ENCODE measurements at regions not wholly inside any gene's neighbourhood (a gene's known extent, or its start where the extent isn't known, plus 50 kb on each side); places are given as distances from the start of the nearest gene placed in this dataset.

DNA sequence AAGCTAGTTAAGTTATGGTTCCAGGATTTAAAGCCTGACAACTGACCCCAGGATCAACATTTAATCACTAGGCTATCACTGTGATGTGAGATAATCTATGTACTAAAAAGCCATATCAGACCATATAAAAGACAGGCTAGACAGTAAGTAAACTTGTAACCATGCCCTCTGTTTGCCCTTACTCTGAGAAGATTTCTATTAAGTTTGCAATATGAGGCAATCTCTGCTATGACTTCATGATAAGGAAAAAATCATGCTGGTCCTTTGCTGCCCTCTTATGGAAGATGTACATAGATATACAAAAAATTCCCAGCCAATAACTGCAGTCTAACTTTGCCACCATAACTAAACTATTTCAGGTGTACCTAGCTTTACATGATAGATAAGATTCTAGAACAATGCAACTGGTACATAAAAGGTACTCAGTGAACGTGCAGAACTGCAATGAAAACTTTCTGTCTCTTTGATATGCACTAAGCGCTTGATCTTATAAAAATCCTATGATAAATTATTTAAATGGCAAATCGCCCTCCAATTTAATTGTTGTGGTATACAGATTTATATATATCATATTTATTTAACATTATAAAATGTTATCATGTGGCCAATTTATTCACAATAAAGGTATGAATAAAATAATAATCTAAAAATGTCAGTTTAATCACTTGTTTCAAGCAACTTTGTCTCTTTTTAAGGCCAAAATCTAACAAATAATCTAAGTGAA lies 70.5 kb downstream of the FAM217A start:
- no peak for DNase-seq (ENCODE audit: low read depth)

DNA sequence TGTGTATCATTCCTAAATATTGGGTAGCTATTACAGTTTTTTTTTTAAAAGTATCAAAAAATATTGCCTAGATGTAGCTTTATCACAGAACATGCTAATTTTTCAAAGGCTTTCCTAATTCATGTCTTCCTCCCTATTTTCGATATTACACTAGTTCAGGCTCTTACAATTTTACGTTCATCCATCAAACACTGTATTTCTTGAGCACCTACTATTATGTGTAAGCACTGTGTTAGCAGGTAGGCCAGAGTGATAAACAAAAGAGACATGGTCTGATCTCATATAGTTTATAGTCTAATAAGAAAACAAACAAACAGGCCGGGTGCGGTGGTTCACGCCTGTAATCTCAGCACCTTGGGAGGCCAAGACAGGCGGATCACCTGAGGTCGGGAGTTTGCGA lies 69.5 kb downstream of the FAM217A start:
- DNase-seq (ENCODE audit: low read depth) = no peak

DNA sequence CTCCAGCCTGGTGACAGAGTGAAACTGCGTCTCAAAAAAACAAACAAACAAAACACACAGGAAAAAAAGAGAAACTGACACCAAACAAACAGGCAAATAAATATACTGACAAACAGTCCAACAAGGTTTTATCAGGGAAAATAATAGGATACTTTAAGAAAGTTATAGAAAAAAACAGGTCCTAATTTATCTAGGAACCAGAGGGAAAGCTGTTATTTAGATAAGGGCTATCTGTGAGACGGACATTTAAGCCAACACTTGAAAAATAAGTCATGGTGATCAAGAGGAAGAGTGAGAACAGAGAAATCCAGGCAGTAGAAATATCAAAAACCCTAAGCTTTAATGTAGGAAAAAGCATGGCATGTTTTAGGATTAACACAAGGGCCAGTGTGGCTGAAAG lies 68.9 kb downstream of the FAM217A start:
- no peak for DNase-seq (ENCODE audit: low read depth)

DNA sequence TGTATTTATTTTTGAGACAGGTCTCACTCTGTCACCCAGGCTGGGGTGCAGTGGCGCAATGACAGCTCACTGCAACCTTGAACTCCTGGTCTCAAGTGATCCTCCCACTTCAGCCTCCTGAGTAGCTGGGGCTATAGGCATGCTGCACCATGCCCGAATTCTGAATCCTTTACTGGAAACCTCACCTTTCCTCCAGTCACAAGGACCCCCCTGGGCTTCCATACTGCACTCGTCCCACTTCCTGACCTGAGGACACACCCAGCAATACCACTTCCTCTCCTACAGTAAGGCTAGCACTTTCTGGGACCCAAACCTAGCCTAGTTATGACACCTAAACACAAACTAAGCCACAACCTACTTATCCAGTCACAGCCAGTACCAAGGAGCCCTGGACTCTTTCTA lies 68.2 kb downstream of the FAM217A start:
- no peak for DNase-seq (ENCODE audit: low read depth)

DNA sequence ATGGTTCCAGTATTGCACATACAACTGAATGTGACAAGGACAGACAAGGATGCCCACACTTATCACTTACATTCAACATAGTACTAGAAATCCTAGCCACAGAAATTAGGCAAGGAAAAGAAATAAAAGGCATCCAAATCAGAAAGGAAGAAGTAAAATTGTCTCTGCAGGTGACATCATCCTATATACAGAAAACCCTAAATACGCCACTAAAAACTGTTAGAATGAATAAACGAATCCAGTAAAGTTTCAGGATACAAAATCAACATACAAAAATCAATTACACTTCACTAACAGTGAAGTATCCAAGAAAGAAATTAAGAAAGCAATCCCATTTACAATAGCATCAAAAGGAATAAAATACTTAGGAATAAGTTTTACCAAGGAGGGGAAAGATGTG lies 66.1 kb downstream of the FAM217A start:
- DNase-seq (ENCODE audit: low read depth) = no peak

DNA sequence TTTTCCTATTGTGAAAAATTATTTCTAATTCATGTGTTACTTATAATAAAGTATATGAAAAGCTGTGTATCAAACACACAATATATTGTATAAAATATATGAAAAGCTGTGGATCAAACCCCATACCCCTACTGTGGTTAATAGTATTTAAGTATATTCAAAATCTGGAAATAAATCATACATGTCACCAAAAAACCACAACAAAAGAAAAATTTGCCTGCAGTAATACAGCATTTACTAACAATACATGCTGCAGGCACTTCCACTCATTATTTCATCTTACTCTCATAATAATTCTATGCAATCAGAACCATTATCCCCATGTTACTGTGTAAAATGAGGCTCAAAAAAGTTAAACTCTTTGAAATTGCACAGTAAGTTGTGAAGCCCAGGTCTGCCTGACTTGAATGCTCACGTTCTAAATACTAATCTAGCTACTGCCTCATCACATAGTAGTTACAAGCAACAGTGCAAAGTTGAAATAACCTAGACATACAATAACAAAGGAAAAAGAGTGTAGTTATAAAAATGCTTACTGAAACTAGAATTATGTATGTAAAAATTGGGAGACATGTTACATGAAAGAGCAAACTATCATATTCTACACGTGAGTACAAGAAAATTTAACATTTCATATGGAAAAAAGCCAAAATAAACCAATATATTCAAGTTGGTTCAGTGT lies 61.7 kb downstream of the FAM217A start:
- DNase-seq (ENCODE audit: low read depth) = no peak

DNA sequence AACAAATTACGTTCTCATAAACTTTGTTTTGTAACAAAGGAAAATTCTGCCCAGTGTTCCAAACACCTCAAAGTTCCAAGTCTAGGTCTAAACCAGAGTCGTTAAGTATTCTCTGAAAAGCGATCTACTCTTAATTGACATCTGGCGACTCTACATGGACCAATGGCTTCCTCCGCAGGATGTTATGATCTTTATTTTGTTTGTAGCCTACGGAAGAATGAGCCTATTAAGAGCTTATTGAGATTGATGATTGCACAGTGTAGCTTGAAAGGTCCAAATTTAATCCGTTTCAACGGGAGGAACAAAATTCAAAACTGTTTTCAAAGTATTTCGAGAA lies 61.1 kb downstream of the FAM217A start:
- DNase-seq (ENCODE audit: low read depth) = no peak

DNA sequence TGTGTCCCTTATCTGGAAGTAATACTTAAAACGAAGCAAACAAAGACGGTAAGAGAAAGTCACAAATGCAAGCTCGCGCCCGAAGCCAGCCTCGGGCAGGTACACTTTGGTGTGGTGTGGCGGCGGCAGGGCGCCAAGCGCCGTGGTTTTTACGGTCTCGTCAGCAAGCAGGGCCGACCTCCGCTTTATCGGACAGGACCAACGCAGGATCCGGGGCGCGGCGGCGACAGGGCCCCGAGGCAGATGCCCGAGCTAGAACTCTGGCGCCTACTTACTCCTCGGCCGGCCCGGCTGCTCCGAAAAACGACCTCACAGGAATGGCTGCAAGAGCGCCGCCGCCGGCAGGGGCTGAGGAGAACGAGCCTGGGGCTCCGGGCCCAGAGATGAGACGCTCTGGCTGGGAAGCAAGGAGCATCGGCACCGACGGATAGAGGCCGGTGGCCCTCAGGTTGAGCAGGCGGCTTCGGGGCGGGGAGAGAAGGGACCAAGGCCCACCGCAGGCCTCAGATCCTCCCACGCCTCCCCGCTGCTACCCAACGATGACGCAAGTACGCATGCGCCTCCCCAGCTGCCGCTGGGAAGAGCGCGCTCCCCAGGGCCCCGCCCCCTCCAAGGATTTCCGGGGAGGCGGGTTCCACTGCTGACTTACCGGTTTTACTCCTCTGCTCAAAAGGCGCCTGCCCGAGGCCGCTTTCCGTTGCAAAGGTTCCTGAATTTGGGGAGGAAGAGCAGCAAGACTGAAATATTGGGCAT lies 60.6 kb downstream of the FAM217A start:
- DNase-seq (ENCODE audit: low read depth) = peak; percentile 91

Data from T follicular helper cell (primary cell).